Ecto neural progenitor cell (in vitro differentiated cells): ENCODE measurements at regions not wholly inside any gene's neighbourhood (a gene's known extent, or its start where the extent isn't known, plus 50 kb on each side); places are given as distances from the start of the nearest gene placed in this dataset.

Source experiments
- DNase-seq: peaks from one replicate; pipeline ENCODE4 v3.0.0-alpha.2; 2018; ENCODE audit warnings: low spot score

- DNase-seq, result no peak
Observed at GRCh38 chr20:50286174-50286511, 95.5 kb downstream of the CEBPB start.

- DNase-seq, result no peak
Observed at GRCh38 chr20:50286609-50287008, 96.0 kb downstream of the CEBPB start.

GRCh38 chr20:50287512-50287911 lies 96.9 kb downstream of the CEBPB start:
- no peak for DNase-seq

GRCh38 chr20:50288128-50288623 lies 97.5 kb downstream of the CEBPB start:
- DNase-seq, result no peak

GRCh38 chr20:50289581-50289980 lies 99.0 kb downstream of the CEBPB start:
- no peak for DNase-seq

- DNase-seq, result no peak
Observed at GRCh38 chr20:50290112-50290511, 99.5 kb downstream of the CEBPB start.

GRCh38 chr20:50290808-50291207 lies 100.2 kb downstream of the CEBPB start:
- DNase-seq, result no peak

GRCh38 chr20:50291254-50292078 lies 100.8 kb downstream of the CEBPB start:
- no peak for DNase-seq

- no peak for DNase-seq
Observed at GRCh38 chr20:50292079-50292590, 101.5 kb downstream of the CEBPB start.

- DNase-seq, result no peak
Observed at GRCh38 chr20:50292591-50293283, 102.1 kb downstream of the CEBPB start.

- DNase-seq, result no peak
Observed at GRCh38 chr20:50293284-50294139, 102.9 kb downstream of the CEBPB start.

- DNase-seq, result no peak
Observed at GRCh38 chr20:50294164-50295088, 103.8 kb downstream of the CEBPB start.

- DNase-seq, result no peak
Observed at GRCh38 chr20:50295345-50295744, 104.7 kb downstream of the CEBPB start.

- no peak for DNase-seq
Observed at GRCh38 chr20:50295762-50296449, 105.3 kb downstream of the CEBPB start.

GRCh38 chr20:50296450-50297375 lies 106.1 kb downstream of the CEBPB start:
- DNase-seq, result no peak

GRCh38 chr20:50297498-50298376 lies 107.1 kb downstream of the CEBPB start:
- DNase-seq, result no peak

- no peak for DNase-seq
Observed at GRCh38 chr20:50298554-50299324, 108.1 kb downstream of the CEBPB start.

- no peak for DNase-seq
Observed at GRCh38 chr20:50299325-50299629, 108.6 kb downstream of the CEBPB start.
